ENCODE measurements at regions not wholly inside any gene's neighbourhood (a gene's known extent, or its start where the extent isn't known, plus 50 kb on each side); places are given as distances from the start of the nearest gene placed in this dataset.

DNA sequence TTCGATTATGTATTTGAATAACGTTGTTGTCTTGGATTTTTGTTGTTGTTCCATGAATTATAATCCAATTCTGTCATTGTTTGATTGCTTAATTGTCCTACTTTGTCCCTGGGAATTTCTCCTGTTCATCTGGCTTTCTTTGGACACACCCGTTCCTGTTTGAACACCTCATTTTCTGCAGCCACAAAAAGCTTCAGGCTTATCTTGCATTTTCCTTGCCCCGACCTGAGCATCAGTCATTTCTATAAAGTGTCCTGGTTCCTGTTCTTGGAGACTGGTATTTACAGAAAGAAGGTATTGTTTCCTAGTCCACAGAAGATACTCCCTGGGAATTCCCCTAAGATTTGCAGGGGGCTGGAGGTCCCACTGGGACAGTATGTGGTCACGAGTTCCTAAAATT lies 731.8 kb upstream of the ARGLU1 start:
- H3K4me2 ChIP-seq (ENCODE audit: low read depth, low read length, poor library complexity, severe bottlenecking), result no peak overlapping the region
- H3K9me2 ChIP-seq (replicated peaks; ENCODE audit: insufficient read depth, low read length), result no peaks in the 10 kb centered on the region
- H3K79me2 ChIP-seq (ENCODE audit: insufficient read depth, low read length), result no peaks in the 10 kb centered on the region
- no peak overlapping the region for H3K4me3 ChIP-seq (ENCODE audit: insufficient read depth, low read length, poor library complexity, severe bottlenecking)
- no peaks in the 10 kb centered on the region for H3K27me3 ChIP-seq (ENCODE audit: low read length)
- H4K20me1 ChIP-seq (ENCODE audit: low read depth, low read length), result no peaks in the 10 kb centered on the region
- H2AFZ ChIP-seq (ENCODE audit: low read depth, low read length, severe bottlenecking), result no peak overlapping the region
- no peaks in the 10 kb centered on the region for H3F3A ChIP-seq (ENCODE audit: insufficient read depth)
- TF ChIP-seq EZH2phosphoT487 (conservative IDR thresholded peaks at IDR 0.05; ENCODE audit: low read length), result no peak
- no peak for TF ChIP-seq CTCF (IDR thresholded peaks at IDR 0.05; ENCODE audit: insufficient read depth, low read length, poor library complexity, severe bottlenecking)
- no peaks in the 10 kb centered on the region for H3K36me3 ChIP-seq (ENCODE audit: low read length)
- no peaks in the 10 kb centered on the region for H3K9me3 ChIP-seq (ENCODE audit: insufficient read depth, low read length)
- no peak overlapping the region for H3K9ac ChIP-seq (ENCODE audit: low read length)
- H3K27ac ChIP-seq (ENCODE audit: low read depth, low read length), result no peak overlapping the region

GRCh38 chr13:107296804-107297203 lies 728.9 kb upstream of the ARGLU1 start:
- Histone ChIP-seq H3K36me3 (ENCODE audit: low read length) (no peaks in the 10 kb centered on the region), H4K20me1 (ENCODE audit: low read depth, low read length) (no peaks in the 10 kb centered on the region), H3K4me3 (ENCODE audit: insufficient read depth, low read length, poor library complexity, severe bottlenecking) (no peak overlapping the region), H3K9ac (ENCODE audit: low read length) (no peak overlapping the region), H3K27ac (ENCODE audit: low read depth, low read length) (no peak overlapping the region), H2AFZ (ENCODE audit: low read depth, low read length, severe bottlenecking) (no peak overlapping the region), H3F3A (ENCODE audit: insufficient read depth) (no peaks in the 10 kb centered on the region), H3K27me3 (ENCODE audit: low read length) (no peaks in the 10 kb centered on the region), H3K4me2 (ENCODE audit: low read depth, low read length, poor library complexity, severe bottlenecking) (no peak overlapping the region), H3K9me3 (ENCODE audit: insufficient read depth, low read length) (no peaks in the 10 kb centered on the region), H3K79me2 (ENCODE audit: insufficient read depth, low read length) (no peaks in the 10 kb centered on the region), H3K9me2 (replicated peaks; ENCODE audit: insufficient read depth, low read length) (no peaks in the 10 kb centered on the region)
- no peak for TF ChIP-seq EZH2phosphoT487 (conservative IDR thresholded peaks at IDR 0.05; ENCODE audit: low read length)
- TF ChIP-seq CTCF (IDR thresholded peaks at IDR 0.05; ENCODE audit: insufficient read depth, low read length, poor library complexity, severe bottlenecking), result no peak

DNA sequence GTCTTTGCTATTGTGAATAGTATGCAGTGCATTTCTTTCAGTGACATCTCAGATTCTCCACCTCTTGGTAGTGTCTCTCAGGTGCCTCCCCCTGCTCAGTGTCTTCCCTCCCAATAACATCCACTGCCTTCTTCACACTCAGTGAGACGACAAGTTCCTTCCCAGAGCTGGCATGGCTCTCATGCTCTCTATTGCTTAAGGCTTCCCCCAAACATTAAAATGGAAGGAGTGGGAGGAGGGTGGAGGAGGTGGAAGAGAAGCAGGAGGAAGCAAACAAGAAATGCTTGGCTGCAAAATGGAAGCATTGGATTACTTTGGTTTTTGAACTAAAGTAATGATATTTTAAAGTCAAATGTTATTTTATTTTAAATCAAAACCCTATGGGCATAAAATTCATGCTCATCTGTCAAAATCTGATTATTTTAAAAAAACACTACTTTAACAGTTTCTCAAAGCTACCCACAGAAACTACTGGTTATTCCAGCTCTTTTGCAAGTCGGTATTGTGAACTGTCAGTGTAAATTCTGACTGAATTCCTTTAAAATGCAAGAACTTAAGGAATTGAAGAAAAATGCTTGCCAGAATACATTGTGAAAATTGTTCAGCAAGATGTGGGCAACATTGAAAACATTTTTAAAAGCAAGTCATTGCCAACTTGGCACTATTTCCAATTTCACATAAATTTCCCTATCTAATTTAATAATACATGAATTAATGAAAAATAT lies 727.6 kb upstream of the ARGLU1 start:
- H2AFZ ChIP-seq (ENCODE audit: low read depth, low read length, severe bottlenecking), result no peak overlapping the region
- no peak overlapping the region for H3K9ac ChIP-seq (ENCODE audit: low read length)
- TF ChIP-seq CTCF (IDR thresholded peaks at IDR 0.05; ENCODE audit: insufficient read depth, low read length, poor library complexity, severe bottlenecking) (no peak), EZH2phosphoT487 (conservative IDR thresholded peaks at IDR 0.05; ENCODE audit: low read length) (no peak)
- H3K36me3 ChIP-seq (ENCODE audit: low read length), result no peaks in the 10 kb centered on the region
- no peaks in the 10 kb centered on the region for H4K20me1 ChIP-seq (ENCODE audit: low read depth, low read length)
- H3K4me3 ChIP-seq (ENCODE audit: insufficient read depth, low read length, poor library complexity, severe bottlenecking), result no peak overlapping the region
- no peaks in the 10 kb centered on the region for H3K9me3 ChIP-seq (ENCODE audit: insufficient read depth, low read length)
- H3K27me3 ChIP-seq (ENCODE audit: low read length), result no peaks in the 10 kb centered on the region
- H3K4me2 ChIP-seq (ENCODE audit: low read depth, low read length, poor library complexity, severe bottlenecking), result no peak overlapping the region
- H3F3A ChIP-seq (ENCODE audit: insufficient read depth), result no peaks in the 10 kb centered on the region
- H3K27ac ChIP-seq (ENCODE audit: low read depth, low read length), result no peak overlapping the region
- no peaks in the 10 kb centered on the region for H3K79me2 ChIP-seq (ENCODE audit: insufficient read depth, low read length)
- H3K9me2 ChIP-seq (replicated peaks; ENCODE audit: insufficient read depth, low read length), result no peaks in the 10 kb centered on the region

Measured in SU-DHL-6 (cell line).